Astrocyte of the cerebellum (primary cell): ENCODE measurements at regions not wholly inside any gene's neighbourhood (a gene's known extent, or its start where the extent isn't known, plus 50 kb on each side); places are given as distances from the start of the nearest gene placed in this dataset.

Source experiments
- DNase-seq: peaks from one replicate; pipeline ENCODE4 v3.0.0-alpha.2; 2011; ENCODE audit warnings: low read depth
- H3K4me3 ChIP-seq: 2 replicates; pipeline ENCODE4 v1.5.1; 2011; ENCODE audit warnings: mild to moderate bottlenecking, low read depth, low read length, moderate library complexity
- in situ Hi-C: cut with HindIII; loops from 2 replicates; pipeline ENCODE4 v1.10.0; 2017; ENCODE audit warnings: low sequenced_read_pairs
- TF ChIP-seq, protein P1 (sequence below): IDR thresholded peaks from 2 replicates; pipeline ENCODE4 v1.5.1; 2012; ENCODE audit warnings: low read length, low read depth, moderate library complexity, mild to moderate bottlenecking; ENCODE audit errors: missing control alignments

GRCh38 chr22:22112533-22113294, 130.1 kb upstream of the TOP3B start:
- H3K4me3 ChIP-seq = no peak overlapping the region
- no peak for DNase-seq
- TF ChIP-seq, protein P1, sequence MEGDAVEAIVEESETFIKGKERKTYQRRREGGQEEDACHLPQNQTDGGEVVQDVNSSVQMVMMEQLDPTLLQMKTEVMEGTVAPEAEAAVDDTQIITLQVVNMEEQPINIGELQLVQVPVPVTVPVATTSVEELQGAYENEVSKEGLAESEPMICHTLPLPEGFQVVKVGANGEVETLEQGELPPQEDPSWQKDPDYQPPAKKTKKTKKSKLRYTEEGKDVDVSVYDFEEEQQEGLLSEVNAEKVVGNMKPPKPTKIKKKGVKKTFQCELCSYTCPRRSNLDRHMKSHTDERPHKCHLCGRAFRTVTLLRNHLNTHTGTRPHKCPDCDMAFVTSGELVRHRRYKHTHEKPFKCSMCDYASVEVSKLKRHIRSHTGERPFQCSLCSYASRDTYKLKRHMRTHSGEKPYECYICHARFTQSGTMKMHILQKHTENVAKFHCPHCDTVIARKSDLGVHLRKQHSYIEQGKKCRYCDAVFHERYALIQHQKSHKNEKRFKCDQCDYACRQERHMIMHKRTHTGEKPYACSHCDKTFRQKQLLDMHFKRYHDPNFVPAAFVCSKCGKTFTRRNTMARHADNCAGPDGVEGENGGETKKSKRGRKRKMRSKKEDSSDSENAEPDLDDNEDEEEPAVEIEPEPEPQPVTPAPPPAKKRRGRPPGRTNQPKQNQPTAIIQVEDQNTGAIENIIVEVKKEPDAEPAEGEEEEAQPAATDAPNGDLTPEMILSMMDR = no peak
- in situ Hi-C loops = no loop called here

GRCh38 chr22:22111983-22112382, 129.4 kb upstream of the TOP3B start:
- DNase-seq = no peak
- in situ Hi-C loops = no loop called here
- TF ChIP-seq, protein P1 = no peak
- no peak overlapping the region for H3K4me3 ChIP-seq

DNA sequence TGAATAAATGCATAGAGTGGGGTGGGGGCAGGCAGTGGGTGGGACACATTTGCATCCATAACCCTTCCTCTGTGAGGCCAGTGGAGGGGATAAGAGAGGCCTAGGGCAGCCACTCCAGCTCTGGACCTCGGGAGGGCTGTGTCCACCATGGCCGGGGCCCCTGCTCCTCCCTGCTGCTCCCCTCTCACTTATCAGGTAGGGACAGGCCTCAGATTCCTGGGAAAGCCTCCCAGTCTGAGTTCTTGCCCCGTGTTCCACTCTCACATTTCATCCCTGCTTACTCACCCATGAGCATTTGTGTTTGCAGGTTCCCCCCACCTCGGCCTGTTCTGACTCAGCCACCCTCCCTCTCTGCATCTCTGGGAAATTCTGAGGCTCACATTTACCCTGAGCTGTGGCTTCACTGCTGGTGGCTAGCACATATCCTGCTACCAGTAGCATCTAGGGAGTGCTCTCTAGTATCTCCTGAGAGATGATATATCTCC, 128.7 kb upstream of the TOP3B start:
- no peak overlapping the region for H3K4me3 ChIP-seq
- DNase-seq = peak; percentile 46
- TF ChIP-seq, protein P1 = no peak
- in situ Hi-C loops = no loop called here

GRCh38 chr22:22110548-22111266, 128.1 kb upstream of the TOP3B start:
- in situ Hi-C loops = no loop called here
- TF ChIP-seq, protein P1 = peak; percentile 64
- DNase-seq = peak; percentile 27
- no peak overlapping the region for H3K4me3 ChIP-seq

- in situ Hi-C loops = no loop called here
- DNase-seq = no peak
- H3K4me3 ChIP-seq = no peak overlapping the region
- TF ChIP-seq, protein P1 = peak; percentile 13
Measured at GRCh38 chr22:22109693-22110466, 127.3 kb upstream of the TOP3B start.

GRCh38 chr22:22106855-22107254, 124.3 kb upstream of the TOP3B start:
- in situ Hi-C loops = no loop called here
- DNase-seq = no peak
- TF ChIP-seq, protein P1 = no peak
- no peak overlapping the region for H3K4me3 ChIP-seq
